Hematopoietic multipotent progenitor cell (in vitro differentiated cells): ENCODE measurements at regions not wholly inside any gene's neighbourhood (a gene's known extent, or its start where the extent isn't known, plus 50 kb on each side); places are given as distances from the start of the nearest gene placed in this dataset.
"Not testable (repeated sequence)": the region's sequence is repeated elsewhere in the genome, so short reads cannot be mapped to it uniquely, and the experiment has no call there.

Experiments
- DNase-seq, 3 donors: peaks; one replicate each; pipeline ENCODE4 v3.0.0-alpha.2; 2011 to 2015; ENCODE audit warnings: low read depth in 2 of 3, low spot score in 2 of 3

- DNase-seq: no peak
Observed at GRCh38 chr10:2813693-2814092, 253.7 kb upstream of the PFKP start.

GRCh38 chr10:2813286-2813685, 254.1 kb upstream of the PFKP start:
- DNase-seq: no peak

- DNase-seq: no peak
Observed at GRCh38 chr10:2812631-2813030, 254.7 kb upstream of the PFKP start.

GRCh38 chr10:2800178-2800577, 267.2 kb upstream of the PFKP start:
- DNase-seq: no peak

GRCh38 chr10:2798336-2799022, 268.9 kb upstream of the PFKP start:
- DNase-seq: no peak

GRCh38 chr10:2791774-2792443, 275.4 kb upstream of the PFKP start:
- peak in 2 of 3 donors; percentile 9 to 56 for DNase-seq

- DNase-seq: no peak
Observed at GRCh38 chr10:2790396-2791188, 276.8 kb upstream of the PFKP start.

GRCh38 chr10:2786251-2786650, 281.1 kb upstream of the PFKP start:
- no peak for DNase-seq

- no peak for DNase-seq
Observed at GRCh38 chr10:2784766-2785165, 282.6 kb upstream of the PFKP start.

GRCh38 chr10:2782950-2783349, 284.4 kb upstream of the PFKP start:
- DNase-seq: no peak

- no peak for DNase-seq
Observed at GRCh38 chr10:2782265-2782664, 285.1 kb upstream of the PFKP start.

- peak in 1 of 3 donors; percentile 27 for DNase-seq
Observed at GRCh38 chr10:2777666-2778355, 289.5 kb upstream of the PFKP start.

GRCh38 chr10:2772816-2773631, 294.3 kb upstream of the PFKP start:
- DNase-seq: no peak

- no peak for DNase-seq
Observed at GRCh38 chr10:2772135-2772534, 295.2 kb upstream of the PFKP start.

- DNase-seq: not testable (repeated sequence)
Observed at GRCh38 chr10:2767293-2767692, 300.1 kb upstream of the PFKP start.

- no peak for DNase-seq
Observed at GRCh38 chr10:2761971-2762370, 305.4 kb upstream of the PFKP start.

GRCh38 chr10:2761311-2761710, 306.0 kb upstream of the PFKP start:
- DNase-seq: no peak

GRCh38 chr10:2760736-2761135, 306.6 kb upstream of the PFKP start:
- no peak for DNase-seq

GRCh38 chr10:2759233-2759632, 308.1 kb upstream of the PFKP start:
- DNase-seq: no peak

GRCh38 chr10:2754943-2755342, 312.4 kb upstream of the PFKP start:
- no peak for DNase-seq
